ENCODE measurements at regions not wholly inside any gene's neighbourhood (a gene's known extent, or its start where the extent isn't known, plus 50 kb on each side); places are given as distances from the start of the nearest gene placed in this dataset.

GRCh38 chr12:88417531-88417930, 162.7 kb downstream of the KITLG start:
- DNase-seq (ENCODE audit: low read depth), result no peak

- peak; percentile 62 for DNase-seq (ENCODE audit: low read depth)
Measured at GRCh38 chr12:88418856-88419497, 161.3 kb downstream of the KITLG start.

DNA sequence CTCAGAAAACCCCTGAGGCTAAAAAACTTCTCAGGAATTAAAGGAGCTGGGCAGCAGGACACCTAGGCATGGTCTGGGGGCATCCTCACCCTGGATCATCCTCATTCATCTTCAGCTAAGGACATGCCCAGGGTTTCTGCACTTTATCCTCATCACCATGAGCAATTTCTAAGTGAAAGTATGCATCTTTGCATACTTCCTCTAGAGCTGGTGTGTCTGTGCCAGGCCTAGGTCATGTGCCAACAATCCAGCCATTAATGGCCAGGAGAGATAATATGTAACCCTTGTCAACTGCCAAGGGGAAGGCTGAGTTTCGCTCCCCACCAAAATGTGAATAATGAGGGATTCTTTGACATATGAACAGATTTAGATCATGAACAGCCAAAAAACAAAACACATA, 160.5 kb downstream of the KITLG start:
- no peak for DNase-seq (ENCODE audit: low read depth)

DNA sequence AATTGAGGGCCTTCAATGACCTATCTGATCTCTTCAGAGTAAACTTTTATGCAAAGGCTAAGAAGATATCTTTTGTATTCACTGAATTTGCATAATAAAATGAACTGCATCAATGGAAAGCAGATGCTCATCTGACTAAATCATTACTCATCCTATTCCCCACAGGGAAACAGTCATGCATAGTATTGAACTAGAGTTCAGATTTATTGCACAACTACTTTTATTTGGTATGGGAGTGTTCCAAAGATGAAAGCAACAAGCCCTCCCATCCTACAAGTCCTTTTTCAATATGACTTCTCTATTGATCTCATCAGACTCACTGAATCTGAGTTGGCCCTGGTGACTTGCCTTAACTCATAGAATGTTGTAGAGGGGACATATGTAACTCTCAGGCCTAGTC, 159.8 kb downstream of the KITLG start:
- peak; percentile 72 for DNase-seq (ENCODE audit: low read depth)

- no peak for DNase-seq (ENCODE audit: low read depth)
Measured at GRCh38 chr12:88424791-88425730, 155.2 kb downstream of the KITLG start.

DNA sequence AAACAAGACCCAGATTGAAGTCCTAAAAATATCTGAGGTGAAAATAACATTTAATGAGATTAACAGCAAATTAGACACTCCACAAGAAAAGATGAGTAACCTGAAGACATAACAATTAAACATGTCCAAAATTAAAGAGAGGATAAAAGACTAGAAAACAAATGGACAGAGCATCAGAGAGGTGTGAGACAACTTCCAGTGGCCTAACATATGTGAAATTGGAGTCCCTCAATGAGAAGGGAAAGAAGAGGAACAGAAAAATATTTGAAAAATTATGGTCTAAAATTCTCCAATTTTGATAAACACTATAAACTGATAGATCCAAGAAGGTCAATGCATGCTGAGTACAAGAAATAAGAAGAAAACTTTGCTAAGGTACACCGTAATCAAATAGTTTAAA, 151.9 kb downstream of the KITLG start:
- peak; percentile 9 for DNase-seq (ENCODE audit: low read depth)

GRCh38 chr12:88431246-88431645, 149.0 kb downstream of the KITLG start:
- no peak for DNase-seq (ENCODE audit: low read depth)

DNA sequence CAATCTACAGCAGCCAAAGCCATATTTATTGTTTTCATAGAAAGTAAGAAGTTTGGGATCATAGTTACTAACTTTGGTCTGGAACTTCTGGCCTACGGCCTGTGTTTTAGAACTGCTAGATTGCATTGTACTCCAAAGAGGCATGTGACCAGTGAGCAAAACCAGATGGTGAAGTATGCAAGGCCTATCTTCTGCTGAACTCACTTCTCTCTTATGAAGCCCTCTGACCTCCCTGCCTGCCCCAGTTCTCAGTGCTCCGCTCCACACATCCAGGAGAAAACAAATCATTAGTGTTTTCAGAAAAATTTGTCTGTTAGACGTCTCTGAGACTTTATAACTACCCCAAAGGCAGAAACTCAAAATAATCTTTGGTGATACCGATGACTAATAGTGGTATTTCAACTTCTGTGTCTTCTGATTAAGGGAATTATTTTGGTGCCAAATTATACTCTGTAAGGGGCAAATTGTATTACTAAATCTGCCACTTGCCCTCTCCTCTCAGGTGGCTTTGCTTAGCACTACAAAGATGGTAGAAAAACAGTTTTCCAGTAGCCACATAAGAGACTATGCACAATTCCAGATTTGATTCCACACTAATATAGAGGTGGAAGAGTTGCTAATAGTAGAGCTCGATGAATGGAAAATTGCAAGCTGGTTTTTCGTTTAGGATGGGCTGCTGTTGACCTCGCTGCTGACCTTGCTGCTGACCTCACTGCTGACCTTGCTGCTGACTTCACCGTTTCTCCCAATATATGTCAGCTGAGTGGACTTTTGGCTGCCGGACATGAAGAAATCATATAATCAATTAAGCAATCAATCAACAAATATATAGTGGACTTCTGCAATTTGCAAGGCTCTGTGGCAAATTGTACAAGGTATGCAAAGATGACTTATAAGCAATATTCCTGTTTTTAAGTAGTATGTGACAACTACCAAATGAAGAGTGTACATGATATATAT, 147.5 kb downstream of the KITLG start:
- peak; percentile 60 for DNase-seq (ENCODE audit: low read depth)

GRCh38 chr12:88433997-88434703, 146.1 kb downstream of the KITLG start:
- no peak for DNase-seq (ENCODE audit: low read depth)

DNA sequence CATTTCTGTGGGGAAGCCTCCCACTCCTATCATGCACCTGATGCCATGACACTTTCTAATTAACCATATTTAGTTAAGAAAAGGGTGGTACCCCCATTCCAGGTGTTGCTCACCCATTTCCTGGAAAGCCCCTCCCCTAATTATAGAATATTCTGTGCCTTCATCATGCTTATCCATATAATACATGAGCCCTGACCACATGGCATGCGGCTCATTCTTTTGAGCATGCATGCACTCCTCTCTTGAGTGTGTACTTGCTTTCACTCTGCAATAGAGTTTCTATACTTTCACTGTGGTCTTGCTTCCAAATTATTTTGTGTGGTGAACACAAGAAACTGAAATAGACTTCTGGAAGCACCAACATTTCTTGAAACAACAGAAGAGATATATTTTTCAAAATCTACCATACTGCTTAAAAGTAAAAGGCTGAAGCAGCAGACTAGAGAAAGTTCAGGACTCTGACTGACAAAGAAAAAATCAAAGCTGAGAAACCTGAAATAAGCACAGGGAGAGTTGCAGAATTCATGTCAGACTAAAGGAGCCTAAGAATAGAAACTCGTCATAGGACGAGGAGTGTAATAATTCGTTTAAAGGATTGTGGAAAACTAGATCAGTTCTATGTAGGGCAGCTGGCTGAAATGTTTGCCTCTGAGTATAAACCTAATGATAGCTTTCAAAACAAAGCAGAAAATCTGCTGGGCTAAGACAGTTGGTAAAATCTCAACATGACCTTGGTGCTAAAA, 144.8 kb downstream of the KITLG start:
- no peak for DNase-seq (ENCODE audit: low read depth)

- DNase-seq (ENCODE audit: low read depth), result no peak
Measured at GRCh38 chr12:88437226-88437625, 143.0 kb downstream of the KITLG start.
